ENCODE measurements at regions not wholly inside any gene's neighbourhood (a gene's known extent, or its start where the extent isn't known, plus 50 kb on each side); places are given as distances from the start of the nearest gene placed in this dataset.
A peak's percentile ranks its signal among the peaks of the same experiment; 100 is the strongest.
"Not testable (repeated sequence)": the region's sequence is repeated elsewhere in the genome, so short reads cannot be mapped to it uniquely, and the experiment has no call there.

DNA sequence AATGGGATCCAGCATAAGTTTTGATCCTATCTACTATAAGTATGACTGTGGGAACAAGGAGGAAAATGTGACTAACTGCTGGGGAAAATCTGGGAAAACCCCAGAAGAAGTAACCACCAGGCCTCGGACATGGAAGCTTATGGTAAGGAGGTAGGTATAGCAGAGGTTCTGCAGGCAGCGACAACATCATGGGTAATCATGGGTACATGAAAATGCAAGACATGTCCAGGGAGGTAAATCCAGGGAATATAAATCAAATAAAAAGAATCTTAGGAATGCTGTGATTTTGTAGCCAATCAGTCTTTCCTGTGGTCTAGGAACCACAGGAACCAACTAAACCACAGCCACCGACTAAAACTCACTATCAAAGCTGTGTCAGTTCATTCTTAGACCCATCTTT is 168.3 kb upstream of the NPY start:
- Mint-ChIP-seq H3K27me3 (peaks cover 8 to 11% (median 10%) of the 10 kb centered on the region in 3 donors), H3K4me1 (no peaks in the 10 kb centered on the region), H3K36me3 (no peaks in the 10 kb centered on the region), H3K27ac (no peak overlapping the region), H3K9me3 (no peaks in the 10 kb centered on the region), H3K4me3 (no peak overlapping the region)
- ATAC-seq (ENCODE audit: low read depth in 2 of 2) (no peak), DNase-seq (no peak)

GRCh38 chr7:24117903-24118499 is 166.0 kb upstream of the NPY start:
- H3K27ac Mint-ChIP-seq; DNase-seq; H3K9me3 Mint-ChIP-seq; H3K4me3 Mint-ChIP-seq; H3K4me1 Mint-ChIP-seq; ATAC-seq (ENCODE audit: low read depth in 2 of 2); H3K36me3 Mint-ChIP-seq: not testable (repeated sequence)
- peaks cover 8 to 11% (median 10%) of the 10 kb centered on the region in 3 donors for H3K27me3 Mint-ChIP-seq

DNA sequence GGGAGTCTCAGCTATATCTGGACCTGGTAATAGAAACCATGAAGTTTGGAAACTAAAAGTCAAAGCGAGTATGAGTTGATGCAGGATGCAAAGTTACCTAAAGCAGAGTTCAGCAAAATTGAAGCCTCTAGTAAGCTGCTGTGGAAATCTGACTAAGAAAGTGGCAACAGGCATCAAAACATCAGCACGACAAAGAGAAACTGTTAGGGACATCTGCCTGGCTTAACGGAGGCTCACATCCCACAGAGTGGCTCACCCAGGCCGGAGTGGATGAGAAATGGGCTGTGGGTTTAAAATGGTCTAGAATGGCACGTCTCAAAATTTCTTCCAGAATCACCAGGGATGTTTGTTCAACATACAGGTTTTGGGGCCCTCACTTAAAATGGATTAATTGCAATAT is 164.1 kb upstream of the NPY start:
- H3K4me3 Mint-ChIP-seq: peak overlapping the region in 1 of 8 donors; percentile 2
- H3K36me3 Mint-ChIP-seq: no peaks in the 10 kb centered on the region
- ATAC-seq (ENCODE audit: low read depth in 2 of 2): no peak
- no peak for DNase-seq
- H3K27ac Mint-ChIP-seq: no peak overlapping the region
- no peaks in the 10 kb centered on the region for H3K4me1 Mint-ChIP-seq
- H3K27me3 Mint-ChIP-seq: peaks cover 9 to 11% (median 10%) of the 10 kb centered on the region in 3 donors
- H3K9me3 Mint-ChIP-seq: no peaks in the 10 kb centered on the region

DNA sequence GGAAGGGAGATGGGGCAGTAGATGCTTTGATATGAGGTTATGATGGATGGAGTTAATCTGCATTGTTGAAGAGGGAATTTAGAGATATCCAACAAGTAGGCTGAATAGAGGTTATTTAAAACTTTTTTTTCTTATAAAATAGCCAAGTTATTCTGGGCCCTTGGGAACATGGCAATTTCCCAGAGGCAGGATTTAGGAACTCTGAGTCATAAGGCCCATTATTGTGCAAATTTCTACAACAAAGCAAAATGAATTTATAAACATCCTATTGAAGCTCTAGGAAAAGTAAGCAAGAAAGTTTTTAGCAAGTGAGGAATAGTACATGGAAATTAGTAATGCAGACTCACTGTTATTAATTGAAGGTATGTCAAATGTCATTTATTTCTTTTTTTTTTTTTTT is 160.9 kb upstream of the NPY start:
- Mint-ChIP-seq H3K4me1 (no peaks in the 10 kb centered on the region), H3K4me3 (no peak overlapping the region), H3K9me3 (peaks cover 0 to 2% (median 0%) of the 10 kb centered on the region in 7 donors), H3K27ac (no peak overlapping the region), H3K36me3 (no peaks in the 10 kb centered on the region), H3K27me3 (peaks cover 5 to 15% (median 7%) of the 10 kb centered on the region in 3 donors)
- no peak for DNase-seq
- ATAC-seq (ENCODE audit: low read depth in 2 of 2): no peak

GRCh38 chr7:24125765-24126164 is 158.2 kb upstream of the NPY start:
- no peak overlapping the region for H3K27ac Mint-ChIP-seq
- ATAC-seq (ENCODE audit: low read depth in 2 of 2) (no peak), DNase-seq (no peak)
- no peak overlapping the region for H3K4me3 Mint-ChIP-seq
- no peaks in the 10 kb centered on the region for H3K36me3 Mint-ChIP-seq
- no peaks in the 10 kb centered on the region for H3K4me1 Mint-ChIP-seq
- peaks cover 7 to 23% (median 15%) of the 10 kb centered on the region in 3 donors for H3K27me3 Mint-ChIP-seq
- peaks cover 0 to 2% (median 0%) of the 10 kb centered on the region in 7 donors for H3K9me3 Mint-ChIP-seq

GRCh38 chr7:24127930-24128329 is 156.1 kb upstream of the NPY start:
- Mint-ChIP-seq H3K36me3 (no peaks in the 10 kb centered on the region), H3K27me3 (peaks cover 7 to 23% (median 15%) of the 10 kb centered on the region in 3 donors), H3K4me1 (no peaks in the 10 kb centered on the region), H3K9me3 (peaks cover 0 to 2% (median 0%) of the 10 kb centered on the region in 7 donors), H3K27ac (no peak overlapping the region), H3K4me3 (no peak overlapping the region)
- no peak for ATAC-seq (ENCODE audit: low read depth in 2 of 2)
- no peak for DNase-seq

- H3K9me3 Mint-ChIP-seq: peaks cover 0 to 2% (median 0%) of the 10 kb centered on the region in 7 donors
- H3K4me1 Mint-ChIP-seq: peaks cover 3 to 7% (median 6%) of the 10 kb centered on the region in 3 donors
- no peak overlapping the region for H3K4me3 Mint-ChIP-seq
Observed at GRCh38 chr7:24129597-24129996, 154.4 kb upstream of the NPY start.

GRCh38 chr7:24130631-24131030 is 153.4 kb upstream of the NPY start:
- no peaks in the 10 kb centered on the region for H3K36me3 Mint-ChIP-seq
- peaks cover 0 to 2% (median 0%) of the 10 kb centered on the region in 7 donors for H3K9me3 Mint-ChIP-seq
- H3K4me3 Mint-ChIP-seq: no peak overlapping the region
- H3K27ac Mint-ChIP-seq: no peak overlapping the region
- DNase-seq (no peak), ATAC-seq (ENCODE audit: low read depth in 2 of 2) (no peak)
- H3K4me1 Mint-ChIP-seq: peaks cover 3 to 18% (median 6%) of the 10 kb centered on the region in 3 donors
- peaks cover 7 to 20% (median 15%) of the 10 kb centered on the region in 3 donors for H3K27me3 Mint-ChIP-seq

More at GRCh38 chr7:24129597-24129996, 154.4 kb upstream of the NPY start:
- DNase-seq (no peak), ATAC-seq (ENCODE audit: low read depth in 2 of 2) (no peak)
- Mint-ChIP-seq H3K27me3 (peaks cover 7 to 23% (median 15%) of the 10 kb centered on the region in 3 donors), H3K36me3 (no peaks in the 10 kb centered on the region), H3K27ac (no peak overlapping the region)

- DNase-seq: no peak
- Mint-ChIP-seq H3K27me3 (peaks cover 0 to 15% (median 14%) of the 10 kb centered on the region in 3 donors), H3K4me3 (no peak overlapping the region), H3K27ac (no peak overlapping the region), H3K9me3 (peaks cover 0 to 2% (median 0%) of the 10 kb centered on the region in 7 donors), H3K36me3 (no peaks in the 10 kb centered on the region), H3K4me1 (peaks cover 3 to 20% (median 6%) of the 10 kb centered on the region in 3 donors)
- no peak for ATAC-seq (ENCODE audit: low read depth in 2 of 2)
Observed at GRCh38 chr7:24133691-24134090, 150.3 kb upstream of the NPY start.

DNA sequence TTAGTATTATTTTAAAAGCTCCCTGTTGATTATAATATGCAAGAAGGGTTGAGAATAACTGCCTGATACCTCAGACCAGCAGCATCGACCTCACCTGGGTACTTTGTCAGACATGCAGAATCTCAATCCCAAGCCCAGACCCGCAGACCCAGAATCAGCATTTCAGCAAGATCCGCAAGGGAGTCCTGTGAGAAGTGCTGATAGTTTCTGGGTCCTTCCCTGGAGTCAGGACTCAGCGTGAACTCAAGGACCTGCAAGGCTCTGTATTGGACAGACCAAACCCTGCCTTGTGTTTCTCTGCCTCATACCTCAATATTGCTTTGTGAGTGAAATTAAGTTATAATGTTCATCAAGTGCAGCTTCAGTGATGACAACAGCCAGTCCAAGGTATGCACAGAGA is 149.5 kb upstream of the NPY start:
- no peak for DNase-seq

GRCh38 chr7:24135003-24135817 is 148.8 kb upstream of the NPY start:
- Mint-ChIP-seq H3K4me1 (peaks cover 3 to 20% (median 6%) of the 10 kb centered on the region in 3 donors), H3K4me3 (no peak overlapping the region), H3K27ac (no peak overlapping the region), H3K27me3 (peaks cover 0 to 13% (median 10%) of the 10 kb centered on the region in 3 donors), H3K9me3 (peaks cover 0 to 2% (median 0%) of the 10 kb centered on the region in 7 donors), H3K36me3 (no peaks in the 10 kb centered on the region)
- no peak for DNase-seq
- no peak for ATAC-seq (ENCODE audit: low read depth in 2 of 2)

More for the DNA sequence above, 149.5 kb upstream of the NPY start:
- Mint-ChIP-seq H3K27ac (no peak overlapping the region), H3K9me3 (peaks cover 0 to 2% (median 0%) of the 10 kb centered on the region in 7 donors), H3K36me3 (no peaks in the 10 kb centered on the region), H3K4me1 (peaks cover 3 to 20% (median 6%) of the 10 kb centered on the region in 3 donors), H3K4me3 (no peak overlapping the region), H3K27me3 (peaks cover 0 to 9% (median 8%) of the 10 kb centered on the region in 3 donors)
- no peak for ATAC-seq (ENCODE audit: low read depth in 2 of 2)

DNA sequence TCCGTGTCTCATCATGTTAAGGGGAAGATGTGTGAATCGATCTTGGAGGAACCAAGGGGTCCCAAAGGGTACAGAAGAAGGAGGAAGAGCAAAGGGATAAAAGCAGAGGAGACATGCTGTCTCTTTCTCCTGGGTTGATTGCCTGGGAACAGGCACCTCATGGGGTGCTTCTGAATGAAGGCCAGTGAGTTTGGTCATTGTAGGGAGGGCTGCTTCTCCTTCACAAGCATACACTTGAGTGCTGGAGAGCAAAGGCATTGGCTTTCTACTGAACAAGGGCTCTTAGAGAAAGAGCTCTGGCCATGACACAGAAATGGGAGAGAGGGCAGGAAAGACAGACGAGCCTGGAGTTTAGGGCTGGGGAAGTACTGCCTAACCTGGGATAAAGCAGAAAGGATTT is 146.7 kb upstream of the NPY start:
- H3K4me1 Mint-ChIP-seq: peaks cover 3 to 20% (median 6%) of the 10 kb centered on the region in 3 donors
- DNase-seq (no peak), ATAC-seq (ENCODE audit: low read depth in 2 of 2) (no peak)
- H3K27ac Mint-ChIP-seq: peak overlapping the region in 1 of 6 donors; percentile 16
- H3K36me3 Mint-ChIP-seq: no peaks in the 10 kb centered on the region
- peaks cover 0 to 2% (median 0%) of the 10 kb centered on the region in 7 donors for H3K9me3 Mint-ChIP-seq
- peaks cover 8 to 23% (median 18%) of the 10 kb centered on the region in 3 donors for H3K27me3 Mint-ChIP-seq
- H3K4me3 Mint-ChIP-seq: no peak overlapping the region

DNA sequence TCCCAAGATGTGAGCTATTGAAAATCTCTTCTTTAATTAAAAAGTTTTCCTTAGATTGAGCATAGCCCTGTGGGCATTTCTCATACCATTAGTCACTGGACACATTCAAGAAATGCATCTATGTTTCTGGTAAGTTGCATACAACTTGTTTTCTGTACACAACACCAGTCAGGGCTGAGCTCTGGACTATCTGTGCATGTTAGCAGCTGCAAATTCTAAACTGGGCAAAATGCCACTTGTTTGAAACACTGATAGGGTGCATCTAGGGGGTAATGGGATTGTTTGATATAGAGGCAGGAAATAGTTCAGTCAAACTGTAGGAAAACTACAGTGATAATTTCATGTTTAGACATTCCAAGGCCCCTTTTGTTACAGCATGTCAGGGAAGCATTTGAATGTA is 145.6 kb upstream of the NPY start:
- Mint-ChIP-seq H3K4me3 (no peak overlapping the region), H3K4me1 (peaks cover 3 to 20% (median 6%) of the 10 kb centered on the region in 3 donors), H3K27me3 (peaks cover 8 to 23% (median 19%) of the 10 kb centered on the region in 3 donors), H3K9me3 (peaks cover 0 to 2% (median 0%) of the 10 kb centered on the region in 7 donors), H3K36me3 (no peaks in the 10 kb centered on the region), H3K27ac (no peak overlapping the region)
- DNase-seq (no peak), ATAC-seq (ENCODE audit: low read depth in 2 of 2) (no peak)

GRCh38 chr7:24140001-24140400 is 144.0 kb upstream of the NPY start:
- Mint-ChIP-seq H3K4me1 (peaks cover 0 to 9% (median 0%) of the 10 kb centered on the region in 3 donors), H3K9me3 (peaks cover 0 to 2% (median 0%) of the 10 kb centered on the region in 7 donors), H3K27ac (no peak overlapping the region), H3K4me3 (no peak overlapping the region), H3K27me3 (peaks cover 8 to 23% (median 21%) of the 10 kb centered on the region in 3 donors), H3K36me3 (no peaks in the 10 kb centered on the region)
- no peak for ATAC-seq (ENCODE audit: low read depth in 2 of 2)
- no peak for DNase-seq
